Mucosa of descending colon (tissue), 3 donors: ENCODE measurements at regions not wholly inside any gene's neighbourhood (a gene's known extent, or its start where the extent isn't known, plus 50 kb on each side); places are given as distances from the start of the nearest gene placed in this dataset.
"Not testable (repeated sequence)": the region's sequence is repeated elsewhere in the genome, so short reads cannot be mapped to it uniquely, and the experiment has no call there.

Source experiments
- ATAC-seq: fragments of 200-7000 bp; cut with Tn5 transposase; one replicate; pipeline ENCODE4 v1.9.1; 2020; ENCODE audit warnings: mild to moderate bottlenecking, moderate library complexity
- DNase-seq, 3 donors: peaks; one replicate each; pipeline ENCODE4 v3.0.0-alpha.2; 2020
- H3K36me3 ChIP-seq: fragments of 200-600 bp; one replicate; pipeline ENCODE4 v1.8.0; 2021; ENCODE audit warnings: low read depth, mild to moderate bottlenecking
- H3K4me1 ChIP-seq: fragments of 200-600 bp; one replicate; pipeline ENCODE4 v1.8.0; 2021; ENCODE audit warnings: low read depth, mild to moderate bottlenecking
- H3K4me3 ChIP-seq: fragments of 200-600 bp; one replicate; pipeline ENCODE4 v1.8.0; 2021; ENCODE audit warnings: mild to moderate bottlenecking
- H3K9me3 ChIP-seq: fragments of 200-600 bp; one replicate; pipeline ENCODE4 v1.8.0; 2021; ENCODE audit warnings: mild to moderate bottlenecking
- intact Hi-C, 2 donors: fragments of 100-400 bp; cut with DNase I in 1 of 2; cut with micrococcal nuclease in 1 of 2; formaldehyde crosslinking; loops; one replicate each; pipeline versions ENCODE4 v1.11.0 to v1.11.1; 2022; cut with DNase I, micrococcal nuclease
- TF ChIP-seq, protein P1 (sequence below): fragments of 200-600 bp; IDR thresholded peaks from one replicate; pipeline ENCODE4 v1.8.0; 2022; ENCODE audit warnings: antibody characterized with exemption, mild to moderate bottlenecking
- donor health status: DM: no; HTN: no; CAD: no; lungs with moderate emphysema.
- donor health status: DM: no; HTN: no; CAD: no.
- donor health status: DM: no; HTN: yes; CAD: no.

DNA sequence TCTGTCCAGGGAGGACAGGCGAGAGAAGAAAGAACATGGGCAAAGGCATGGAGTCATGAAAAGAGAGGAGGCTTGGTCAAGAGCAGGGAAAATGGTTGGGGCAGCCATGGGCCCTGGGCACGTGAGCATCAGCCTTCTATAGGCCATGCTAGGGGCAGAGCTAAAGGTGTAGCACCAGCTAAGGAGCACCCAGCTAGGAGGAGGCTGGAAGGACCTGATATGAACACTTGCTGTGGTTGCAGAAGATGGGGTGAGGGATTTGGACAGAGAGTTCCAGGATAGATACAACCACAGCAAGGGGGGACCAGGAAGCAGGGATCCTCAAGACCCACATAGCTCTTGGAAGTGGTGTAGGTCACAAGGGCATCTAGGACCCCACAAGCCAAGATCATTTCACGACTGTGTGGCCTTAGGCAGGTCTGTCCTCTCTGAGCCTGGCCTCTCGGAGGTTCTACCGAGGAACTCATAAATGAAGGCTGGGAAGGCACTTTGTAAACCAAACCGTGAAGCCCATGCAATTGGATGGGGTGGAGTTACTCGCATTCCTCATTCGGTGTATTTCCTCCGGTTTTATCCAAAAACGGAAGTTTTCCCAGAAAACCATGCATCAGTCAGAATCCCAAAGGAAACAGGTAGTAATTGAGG lies 74.0 kb upstream of the TOP1 start:
- no peak for ATAC-seq
- Histone ChIP-seq H3K4me3 (no peak overlapping the region), H3K9me3 (no peaks in the 10 kb centered on the region), H3K4me1 (no peaks in the 10 kb centered on the region), H3K36me3 (no peaks in the 10 kb centered on the region)
- TF ChIP-seq, protein P1, sequence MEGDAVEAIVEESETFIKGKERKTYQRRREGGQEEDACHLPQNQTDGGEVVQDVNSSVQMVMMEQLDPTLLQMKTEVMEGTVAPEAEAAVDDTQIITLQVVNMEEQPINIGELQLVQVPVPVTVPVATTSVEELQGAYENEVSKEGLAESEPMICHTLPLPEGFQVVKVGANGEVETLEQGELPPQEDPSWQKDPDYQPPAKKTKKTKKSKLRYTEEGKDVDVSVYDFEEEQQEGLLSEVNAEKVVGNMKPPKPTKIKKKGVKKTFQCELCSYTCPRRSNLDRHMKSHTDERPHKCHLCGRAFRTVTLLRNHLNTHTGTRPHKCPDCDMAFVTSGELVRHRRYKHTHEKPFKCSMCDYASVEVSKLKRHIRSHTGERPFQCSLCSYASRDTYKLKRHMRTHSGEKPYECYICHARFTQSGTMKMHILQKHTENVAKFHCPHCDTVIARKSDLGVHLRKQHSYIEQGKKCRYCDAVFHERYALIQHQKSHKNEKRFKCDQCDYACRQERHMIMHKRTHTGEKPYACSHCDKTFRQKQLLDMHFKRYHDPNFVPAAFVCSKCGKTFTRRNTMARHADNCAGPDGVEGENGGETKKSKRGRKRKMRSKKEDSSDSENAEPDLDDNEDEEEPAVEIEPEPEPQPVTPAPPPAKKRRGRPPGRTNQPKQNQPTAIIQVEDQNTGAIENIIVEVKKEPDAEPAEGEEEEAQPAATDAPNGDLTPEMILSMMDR, result no peak
- intact Hi-C loops, result no loop called here
- no peak for DNase-seq

DNA sequence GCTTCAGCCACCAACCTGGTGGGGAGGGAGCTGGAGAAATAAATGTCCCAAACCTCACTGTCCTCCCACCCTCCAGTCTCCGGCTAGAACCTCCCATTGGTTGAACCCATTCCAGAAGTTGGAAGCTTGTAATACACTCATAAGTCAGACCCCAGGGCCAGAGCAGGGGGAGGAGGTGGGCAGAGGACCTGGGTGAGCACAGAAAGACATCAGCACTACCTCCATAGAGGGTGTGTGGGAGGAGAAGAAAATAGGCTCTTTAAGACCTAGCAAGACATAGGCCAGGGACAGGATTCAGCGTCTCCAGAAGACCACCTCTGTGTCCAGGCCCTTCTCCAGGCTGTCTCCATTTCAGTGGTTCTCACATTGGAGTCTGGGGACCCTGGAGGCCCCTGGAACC lies 73.3 kb upstream of the TOP1 start:
- ATAC-seq (no peak), DNase-seq (no peak)
- Histone ChIP-seq H3K4me3 (no peak overlapping the region), H3K9me3 (no peaks in the 10 kb centered on the region), H3K36me3 (no peaks in the 10 kb centered on the region), H3K4me1 (no peaks in the 10 kb centered on the region)
- TF ChIP-seq, protein P1, result no peak
- intact Hi-C loops, result no loop called here

DNA sequence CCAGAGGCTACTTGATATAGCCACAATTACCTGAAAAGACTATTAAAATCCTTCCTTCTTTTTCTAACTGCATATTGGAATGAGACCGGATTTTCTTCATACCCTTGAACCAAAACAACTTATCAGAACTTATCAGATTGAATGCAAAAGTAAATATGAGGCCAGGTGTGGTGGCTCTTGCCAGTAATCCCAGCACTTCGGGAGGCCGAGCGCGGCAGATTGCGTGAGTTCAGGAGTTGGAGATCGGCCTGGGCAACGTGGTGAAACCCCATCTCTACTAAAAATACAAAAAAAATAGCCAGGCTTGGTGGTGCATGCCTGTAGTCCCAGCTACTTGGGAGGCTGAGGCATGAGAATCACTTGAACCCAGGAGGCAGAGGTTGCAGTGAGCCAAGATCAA lies 72.8 kb upstream of the TOP1 start:
- intact Hi-C loops, DNase-seq, ATAC-seq, H3K4me1 ChIP-seq, H3K9me3 ChIP-seq, H3K36me3 ChIP-seq, H3K4me3 ChIP-seq: not testable (repeated sequence)

DNA sequence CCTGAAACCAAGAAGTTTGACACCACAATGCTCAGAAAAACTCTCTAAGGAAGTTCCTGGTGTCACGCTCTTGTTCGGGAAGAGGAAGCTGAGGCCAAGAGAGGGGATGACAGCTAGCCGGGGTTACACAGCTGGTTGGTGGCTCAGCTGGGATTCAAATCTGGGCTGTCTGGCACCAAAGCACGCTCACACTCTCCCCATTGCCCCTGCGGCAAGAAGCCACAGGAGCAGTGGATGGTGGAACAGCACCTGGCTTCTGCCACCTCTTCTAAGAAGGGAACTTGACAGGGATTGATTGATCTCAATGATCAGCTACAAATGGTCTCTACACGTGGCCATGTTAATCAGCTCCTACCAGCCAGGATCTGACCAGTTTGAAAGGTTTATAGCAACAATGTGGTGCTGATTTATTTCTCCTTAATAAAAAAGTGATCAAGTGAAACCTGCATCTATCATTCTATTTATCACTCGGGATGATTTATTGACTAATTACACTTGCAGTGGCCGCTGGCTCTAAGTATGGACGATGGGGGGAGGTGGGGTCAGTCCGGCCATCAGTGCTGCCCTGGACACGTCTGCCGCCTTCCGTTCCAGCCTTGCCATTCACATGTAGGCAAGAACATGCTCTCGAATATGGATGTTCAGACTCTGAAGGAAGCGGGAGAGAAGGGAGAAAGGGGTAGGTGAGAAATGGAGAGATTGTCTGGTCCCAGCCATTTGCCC lies 71.9 kb upstream of the TOP1 start:
- intact Hi-C loops, result no loop called here

DNA sequence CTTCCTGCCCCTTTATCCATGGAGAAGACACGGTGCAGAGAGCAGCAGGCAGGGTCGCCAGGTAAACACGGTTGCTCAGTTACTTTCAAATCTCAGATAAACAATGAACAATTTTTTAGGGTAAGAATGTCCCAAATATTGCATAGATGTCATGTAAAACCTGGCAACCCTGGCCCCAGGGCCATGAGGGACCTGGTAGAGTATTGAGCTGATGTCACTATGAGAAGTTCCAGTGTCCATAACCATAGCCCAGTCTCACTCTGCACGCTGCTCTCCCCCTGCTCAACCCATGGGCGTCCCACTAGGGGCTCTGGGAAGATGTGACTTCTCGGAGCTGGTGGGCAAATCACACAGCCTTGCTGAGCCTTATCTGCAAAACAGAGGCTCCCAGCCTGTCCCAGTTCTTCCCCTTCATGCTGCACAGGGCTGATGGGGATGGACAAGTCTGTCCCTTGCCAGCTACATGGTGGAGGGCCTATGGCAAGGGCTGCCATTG lies 71.3 kb upstream of the TOP1 start:
- TF ChIP-seq, protein P1, result no peak
- no peak for ATAC-seq

More for the DNA sequence above, 71.9 kb upstream of the TOP1 start:
- ATAC-seq, result no peak
- H3K4me1 ChIP-seq, result no peaks in the 10 kb centered on the region
- TF ChIP-seq, protein P1, result no peak
- H3K4me3 ChIP-seq, result no peak overlapping the region
- no peaks in the 10 kb centered on the region for H3K36me3 ChIP-seq
- H3K9me3 ChIP-seq, result no peaks in the 10 kb centered on the region
- peak in 1 of 3 donors; percentile 17 for DNase-seq

DNA sequence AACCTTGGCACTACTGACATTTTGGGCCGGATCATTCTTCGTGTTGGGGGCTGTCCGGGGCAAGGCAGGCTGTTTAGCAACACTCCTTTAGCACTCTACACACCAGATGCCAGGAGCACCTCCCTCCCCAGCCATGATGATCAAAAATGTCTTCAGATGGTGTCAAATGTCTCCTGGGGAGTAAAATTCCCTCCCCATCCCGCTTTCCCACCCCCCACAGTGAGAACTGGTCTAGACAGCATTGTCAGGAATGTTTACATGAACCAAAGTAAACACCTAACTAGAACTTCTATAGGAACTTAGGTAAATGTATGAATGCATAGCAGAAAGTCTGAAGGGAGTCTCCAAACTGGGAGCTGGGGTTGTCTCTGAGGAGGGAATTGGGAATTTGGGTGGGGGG lies 70.0 kb upstream of the TOP1 start:
- no peaks in the 10 kb centered on the region for H3K9me3 ChIP-seq
- H3K4me3 ChIP-seq, result no peak overlapping the region
- H3K36me3 ChIP-seq, result no peaks in the 10 kb centered on the region
- no peak for ATAC-seq
- no peak for DNase-seq
- H3K4me1 ChIP-seq, result peaks cover 3% of the 10 kb centered on the region
- intact Hi-C loops, result no loop called here
- TF ChIP-seq, protein P1, result no peak

More for the DNA sequence above, 71.3 kb upstream of the TOP1 start:
- Histone ChIP-seq H3K4me3 (no peak overlapping the region), H3K9me3 (no peaks in the 10 kb centered on the region), H3K4me1 (no peaks in the 10 kb centered on the region), H3K36me3 (no peaks in the 10 kb centered on the region)
- intact Hi-C loops, result no loop called here
- DNase-seq, result no peak
